Esophagus muscularis mucosa (tissue), 4 donors: ENCODE measurements at regions not wholly inside any gene's neighbourhood (a gene's known extent, or its start where the extent isn't known, plus 50 kb on each side); places are given as distances from the start of the nearest gene placed in this dataset.

ENCODE experiments used
- DNase-seq: peaks from one replicate; pipeline ENCODE4 v3.0.0-alpha.2; 2017; ENCODE audit errors: extremely low spot score
- H3K27ac ChIP-seq, 4 donors: fragments of 200-600 bp; sonication (generic); replicated peaks in 1 of 4; 1 replicate in 3 of 4; 2 replicates in 1 of 4; pipeline ENCODE4 v1.5.1; 2016 to 2019; ENCODE audit warnings: mild to moderate bottlenecking in 1 of 4
- H3K27me3 ChIP-seq, 4 donors: fragments of 200-600 bp; sonication (generic); one replicate each; pipeline versions ENCODE4 v1.5.1 to v1.6.0; 2016 to 2019
- H3K36me3 ChIP-seq, 4 donors: fragments of 200-600 bp; sonication (generic); one replicate each; pipeline ENCODE4 v1.5.1; 2016 to 2019
- H3K4me1 ChIP-seq, 4 donors: fragments of 200-600 bp; sonication (generic); one replicate each; pipeline ENCODE4 v1.5.1; 2016 to 2019
- H3K4me3 ChIP-seq, 4 donors: fragments of 200-600 bp; sonication (generic); 1 replicate in 2 of 4; 2 replicates in 2 of 4; pipeline ENCODE4 v1.5.1; 2016 to 2019; ENCODE audit warnings: mild to moderate bottlenecking in 4 of 4, moderate library complexity in 1 of 4
- H3K9me3 ChIP-seq, 4 donors: fragments of 200-600 bp; sonication (generic); 1 replicate in 3 of 4; 2 replicates in 1 of 4; pipeline ENCODE4 v1.5.1; 2016 to 2019
- EP300 ChIP-seq: sonication (generic); formaldehyde crosslinking; IDR thresholded peaks from one replicate; pipeline ENCODE4 v1.6.1; 2017; ENCODE audit warnings: antibody characterized with exemption
- POLR2A ChIP-seq: fragments of 450-650 bp; IDR thresholded peaks from one replicate; pipeline ENCODE4 v1.6.1; 2017; ENCODE audit warnings: antibody characterized with exemption, moderate library complexity, mild to moderate bottlenecking, low read depth
- POLR2AphosphoS5 ChIP-seq, 2 donors: sonication (generic); formaldehyde crosslinking; IDR thresholded peaks; one replicate each; pipeline ENCODE4 v1.6.1; 2017; ENCODE audit warnings: antibody characterized with exemption in 2 of 2
- WGBS: methylation state at CpG from one replicate; pipeline ENCODE4 v1.1.5; 2018; 5-methylcytosine and 5-hydroxymethylcytosine counted together
- intact Hi-C: fragments of 100-400 bp; cut with DNase I; formaldehyde crosslinking; loops from one replicate; pipeline ENCODE4 v1.15.1; 2023
- TF ChIP-seq, protein P1 (sequence below), 3 experiments: fragments of 200-600 bp in 2 of 3; fragments of 450-650 bp in 1 of 3; sonication (generic) in 2 of 3; IDR thresholded peaks; one replicate each; pipeline ENCODE4 v1.5.1; 2017 to 2019; ENCODE audit warnings: antibody characterized with exemption in 3 of 3, mild to moderate bottlenecking in 2 of 3, moderate library complexity in 1 of 3

DNA sequence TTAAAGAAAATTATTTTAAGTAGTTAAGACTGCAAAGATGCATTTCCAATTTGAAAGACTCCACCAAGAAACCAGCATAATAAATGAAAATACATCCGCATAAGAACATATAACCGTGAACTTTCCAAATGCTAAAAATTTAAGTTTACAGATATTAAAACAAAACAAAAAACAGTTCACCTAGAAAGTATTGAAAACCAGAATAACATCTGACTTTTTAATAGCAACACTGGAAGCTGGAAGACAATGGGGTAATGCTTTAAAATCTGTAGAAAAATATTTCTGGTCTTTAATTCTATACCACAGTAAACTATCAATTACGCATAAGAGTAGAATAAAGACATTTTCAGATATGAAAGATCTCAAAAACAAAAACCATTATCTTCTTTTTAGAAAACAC lies 79.3 kb upstream of the COL24A1 start:
- Histone ChIP-seq H3K27ac (no peak overlapping the region), H3K36me3 (no peaks in the 10 kb centered on the region), H3K4me1 (peaks cover 0 to 7% (median 0%) of the 10 kb centered on the region in 4 donors), H3K4me3 (no peak overlapping the region), H3K9me3 (peaks cover 0 to 4% (median 2%) of the 10 kb centered on the region in 4 donors), H3K27me3 (no peaks in the 10 kb centered on the region)
- intact Hi-C loops: no loop called here
- no peak for DNase-seq
- WGBS: 99% methylated on average over 3 of the region's 3 CpGs
- TF ChIP-seq POLR2A (no peak), EP300 (no peak), POLR2AphosphoS5 (IDR thresholded peaks at IDR 0.05) (no peak)
- TF ChIP-seq, protein P1, sequence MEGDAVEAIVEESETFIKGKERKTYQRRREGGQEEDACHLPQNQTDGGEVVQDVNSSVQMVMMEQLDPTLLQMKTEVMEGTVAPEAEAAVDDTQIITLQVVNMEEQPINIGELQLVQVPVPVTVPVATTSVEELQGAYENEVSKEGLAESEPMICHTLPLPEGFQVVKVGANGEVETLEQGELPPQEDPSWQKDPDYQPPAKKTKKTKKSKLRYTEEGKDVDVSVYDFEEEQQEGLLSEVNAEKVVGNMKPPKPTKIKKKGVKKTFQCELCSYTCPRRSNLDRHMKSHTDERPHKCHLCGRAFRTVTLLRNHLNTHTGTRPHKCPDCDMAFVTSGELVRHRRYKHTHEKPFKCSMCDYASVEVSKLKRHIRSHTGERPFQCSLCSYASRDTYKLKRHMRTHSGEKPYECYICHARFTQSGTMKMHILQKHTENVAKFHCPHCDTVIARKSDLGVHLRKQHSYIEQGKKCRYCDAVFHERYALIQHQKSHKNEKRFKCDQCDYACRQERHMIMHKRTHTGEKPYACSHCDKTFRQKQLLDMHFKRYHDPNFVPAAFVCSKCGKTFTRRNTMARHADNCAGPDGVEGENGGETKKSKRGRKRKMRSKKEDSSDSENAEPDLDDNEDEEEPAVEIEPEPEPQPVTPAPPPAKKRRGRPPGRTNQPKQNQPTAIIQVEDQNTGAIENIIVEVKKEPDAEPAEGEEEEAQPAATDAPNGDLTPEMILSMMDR (IDR thresholded peaks at IDR 0.05): no peak

DNA sequence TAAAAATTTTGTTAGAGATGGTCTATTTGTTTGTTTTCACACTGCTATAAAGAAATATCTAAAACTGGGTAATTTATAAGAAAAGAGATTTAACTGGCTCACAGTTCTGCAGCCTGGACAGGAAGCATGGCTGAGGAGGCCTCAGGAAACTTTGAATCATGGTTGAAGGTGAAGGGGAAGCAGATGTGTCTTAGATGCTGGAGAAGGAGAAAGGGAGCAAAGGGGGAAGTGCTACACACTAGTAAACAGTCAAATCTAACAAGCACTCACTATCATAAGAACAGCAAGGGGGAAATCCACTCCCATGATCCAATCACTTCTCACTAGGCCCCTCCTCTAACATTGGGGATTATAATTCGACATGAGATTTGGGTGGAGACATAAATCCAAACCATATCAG lies 76.8 kb upstream of the COL24A1 start:
- TF ChIP-seq POLR2AphosphoS5 (IDR thresholded peaks at IDR 0.05): no peak
- TF ChIP-seq EP300: no peak
- no peak for TF ChIP-seq POLR2A
- TF ChIP-seq, protein P1 (IDR thresholded peaks at IDR 0.05): no peak
- no peak overlapping the region for H3K4me3 ChIP-seq
- DNase-seq: no peak
- WGBS: 75% methylated on average over 1 of the region's 1 CpG
- H3K27ac ChIP-seq: no peak overlapping the region
- H3K9me3 ChIP-seq: peaks cover 0 to 4% (median 2%) of the 10 kb centered on the region in 4 donors
- intact Hi-C loops: no loop called here
- H3K36me3 ChIP-seq: no peaks in the 10 kb centered on the region
- peaks cover 0 to 7% (median 0%) of the 10 kb centered on the region in 4 donors for H3K4me1 ChIP-seq
- H3K27me3 ChIP-seq: no peaks in the 10 kb centered on the region

DNA sequence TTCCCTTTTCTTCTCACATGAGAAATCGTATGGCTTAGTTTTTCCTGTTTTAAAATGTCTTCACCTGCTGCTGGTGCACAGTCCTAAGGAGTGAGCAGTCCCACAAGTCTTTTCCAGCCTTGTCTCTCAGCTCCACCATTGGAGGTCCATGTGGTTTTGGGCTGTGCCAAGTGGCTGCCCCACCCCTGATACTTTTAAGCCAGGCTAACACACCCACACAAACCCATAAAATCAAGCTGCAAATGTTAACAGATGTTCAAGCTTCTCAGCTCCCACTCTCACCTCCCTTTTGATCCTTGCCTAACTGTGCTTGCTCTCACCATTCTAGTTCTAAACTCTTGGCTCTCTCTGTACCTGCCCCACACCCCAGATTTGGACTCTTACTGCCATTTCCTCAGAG lies 74.5 kb upstream of the COL24A1 start:
- H3K27me3 ChIP-seq: no peaks in the 10 kb centered on the region
- no peak for DNase-seq
- intact Hi-C loops: no loop called here
- H3K9me3 ChIP-seq: peaks cover 0 to 3% (median under 1%) of the 10 kb centered on the region in 4 donors
- H3K4me3 ChIP-seq: no peak overlapping the region
- TF ChIP-seq POLR2A (no peak), EP300 (no peak), POLR2AphosphoS5 (IDR thresholded peaks at IDR 0.05) (no peak)
- TF ChIP-seq, protein P1 (IDR thresholded peaks at IDR 0.05): no peak
- H3K36me3 ChIP-seq: no peaks in the 10 kb centered on the region
- 85% methylated on average over 1 of the region's 1 CpG for WGBS
- H3K4me1 ChIP-seq: no peaks in the 10 kb centered on the region
- no peak overlapping the region for H3K27ac ChIP-seq

DNA sequence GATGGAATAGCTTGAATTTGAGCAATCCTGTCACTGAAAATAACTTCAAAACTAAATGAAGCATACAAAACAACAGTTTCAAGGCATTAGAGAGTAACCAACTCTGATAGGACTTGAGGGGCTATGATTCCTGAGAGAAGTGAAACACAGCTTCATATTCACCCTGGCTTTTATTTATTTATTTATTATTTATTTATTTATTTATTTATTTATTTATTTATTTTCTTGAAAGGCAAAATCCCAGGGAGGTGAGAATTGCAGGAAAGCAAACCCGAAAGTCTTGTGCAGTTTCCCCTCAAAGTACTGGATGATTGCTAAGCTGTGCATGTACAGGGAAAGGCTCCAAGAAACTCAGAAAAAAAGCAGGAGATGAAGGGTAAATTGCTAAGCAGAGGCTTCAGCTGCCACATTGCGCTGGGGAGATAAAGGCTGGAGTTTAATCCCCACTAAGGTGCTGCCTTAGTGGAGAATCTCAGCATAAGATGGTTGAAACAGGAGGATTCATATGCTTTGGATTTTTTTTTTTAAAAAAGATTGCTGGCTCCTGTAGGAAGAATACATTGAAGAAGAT lies 72.9 kb upstream of the COL24A1 start:
- Histone ChIP-seq H3K27me3 (no peaks in the 10 kb centered on the region), H3K4me1 (no peaks in the 10 kb centered on the region)

More for the DNA sequence above, 72.9 kb upstream of the COL24A1 start:
- no peak for DNase-seq
- 86% methylated on average over 2 of the region's 2 CpGs for WGBS
- Histone ChIP-seq H3K27ac (no peak overlapping the region), H3K4me3 (no peak overlapping the region), H3K36me3 (no peaks in the 10 kb centered on the region), H3K9me3 (no peaks in the 10 kb centered on the region)
- intact Hi-C loops: no loop called here
- TF ChIP-seq, protein P1 (IDR thresholded peaks at IDR 0.05): no peak
- TF ChIP-seq POLR2AphosphoS5 (IDR thresholded peaks at IDR 0.05) (no peak), POLR2A (no peak), EP300 (no peak)
